Activated CD4-positive, alpha-beta memory T cell treated with anti-CD3 and anti-CD28 coated beads, Interleukin-2, amount 10 ng/mL, durations not matched to agents 7 days and 5 days (primary cell): ENCODE measurements at regions not wholly inside any gene's neighbourhood (a gene's known extent, or its start where the extent isn't known, plus 50 kb on each side); places are given as distances from the start of the nearest gene placed in this dataset.

Experiments
- CTCF ChIA-PET: fragments of 350-600 bp; sonication (Branson Sonifier 250); formaldehyde crosslinking; loops from one replicate; lab custom pipeline; 2021; ENCODE audit warnings: antibody characterized with exemption, inconsistent platforms; lab: Charles Lee
- POLR2A ChIA-PET: fragments of 350-600 bp; sonication (Branson Sonifier 250); formaldehyde crosslinking; loops from one replicate; lab custom pipeline; 2021; ENCODE audit warnings: antibody characterized with exemption; lab: Charles Lee
- DNase-seq: peaks from one replicate; pipeline ENCODE4 v3.0.0-alpha.2; 2020
- H3K27ac Mint-ChIP-seq: one replicate; pipeline ENCODE4 v1.8.0; 2021; ENCODE audit warnings: mild to moderate bottlenecking, mixed read lengths
- H3K27me3 Mint-ChIP-seq: one replicate; pipeline ENCODE4 v1.8.0; 2021; ENCODE audit warnings: mixed read lengths
- H3K36me3 Mint-ChIP-seq: one replicate; pipeline ENCODE4 v1.8.0; 2021; ENCODE audit warnings: low read depth, mixed read lengths
- H3K4me1 Mint-ChIP-seq: one replicate; pipeline ENCODE4 v1.8.0; 2021; ENCODE audit warnings: mixed read lengths
- H3K4me3 Mint-ChIP-seq: one replicate; pipeline ENCODE4 v1.8.0; 2021; ENCODE audit warnings: mild to moderate bottlenecking, mixed read lengths
- H3K9me3 Mint-ChIP-seq: one replicate; pipeline ENCODE4 v1.8.0; 2021; ENCODE audit warnings: mixed read lengths

GRCh38 chr6:1015825-1016224 is 296.1 kb upstream of the FOXQ1 start:
- Mint-ChIP-seq H3K9me3 (no peaks in the 10 kb centered on the region), H3K4me1 (no peaks in the 10 kb centered on the region)

GRCh38 chr6:1014431-1014807 is 297.5 kb upstream of the FOXQ1 start:
- ChIA-PET POLR2A (no interaction called here), CTCF (no interaction called here)
- no peaks in the 10 kb centered on the region for H3K36me3 Mint-ChIP-seq
- H3K4me3 Mint-ChIP-seq = no peak overlapping the region
- DNase-seq = no peak
- H3K9me3 Mint-ChIP-seq = no peaks in the 10 kb centered on the region
- peaks cover 2% of the 10 kb centered on the region for H3K27me3 Mint-ChIP-seq
- H3K4me1 Mint-ChIP-seq = no peaks in the 10 kb centered on the region
- H3K27ac Mint-ChIP-seq = no peak overlapping the region

More at GRCh38 chr6:1015825-1016224, 296.1 kb upstream of the FOXQ1 start:
- no peak for DNase-seq
- no peak overlapping the region for H3K27ac Mint-ChIP-seq
- POLR2A ChIA-PET = no interaction called here
- H3K27me3 Mint-ChIP-seq = peaks cover 2% of the 10 kb centered on the region
- CTCF ChIA-PET = no interaction called here
- H3K36me3 Mint-ChIP-seq = no peaks in the 10 kb centered on the region
- H3K4me3 Mint-ChIP-seq = no peak overlapping the region

GRCh38 chr6:1013656-1014430 is 298.1 kb upstream of the FOXQ1 start:
- no peak overlapping the region for H3K27ac Mint-ChIP-seq
- no peaks in the 10 kb centered on the region for H3K36me3 Mint-ChIP-seq
- H3K27me3 Mint-ChIP-seq = peaks cover 4% of the 10 kb centered on the region
- CTCF ChIA-PET = no interaction called here
- DNase-seq = no peak
- no peaks in the 10 kb centered on the region for H3K4me1 Mint-ChIP-seq
- POLR2A ChIA-PET = no interaction called here
- H3K4me3 Mint-ChIP-seq = no peak overlapping the region
- H3K9me3 Mint-ChIP-seq = no peaks in the 10 kb centered on the region

- CTCF ChIA-PET = no interaction called here
- POLR2A ChIA-PET = no interaction called here
- H3K27ac Mint-ChIP-seq = no peak overlapping the region
Measured at GRCh38 chr6:1009103-1009502, 302.8 kb upstream of the FOXQ1 start.

GRCh38 chr6:1007159-1007558 is 304.7 kb upstream of the FOXQ1 start:
- Mint-ChIP-seq H3K4me3 (no peak overlapping the region), H3K9me3 (no peaks in the 10 kb centered on the region), H3K36me3 (no peaks in the 10 kb centered on the region), H3K27me3 (peaks cover 5% of the 10 kb centered on the region), H3K27ac (no peak overlapping the region), H3K4me1 (no peaks in the 10 kb centered on the region)
- POLR2A ChIA-PET = no interaction called here
- DNase-seq = no peak
- CTCF ChIA-PET = no interaction called here

More at GRCh38 chr6:1009103-1009502, 302.8 kb upstream of the FOXQ1 start:
- no peaks in the 10 kb centered on the region for H3K4me1 Mint-ChIP-seq
- H3K4me3 Mint-ChIP-seq = no peak overlapping the region
- DNase-seq = no peak
- H3K27me3 Mint-ChIP-seq = peaks cover 5% of the 10 kb centered on the region
- no peaks in the 10 kb centered on the region for H3K36me3 Mint-ChIP-seq
- H3K9me3 Mint-ChIP-seq = no peaks in the 10 kb centered on the region

- H3K4me1 Mint-ChIP-seq = no peaks in the 10 kb centered on the region
Measured at GRCh38 chr6:1004885-1005630, 306.8 kb upstream of the FOXQ1 start.

GRCh38 chr6:1003394-1004160 is 308.3 kb upstream of the FOXQ1 start:
- ChIA-PET POLR2A (no interaction called here), CTCF (no interaction called here)
- no peak for DNase-seq
- Mint-ChIP-seq H3K9me3 (no peaks in the 10 kb centered on the region), H3K27ac (no peak overlapping the region), H3K4me3 (no peak overlapping the region), H3K27me3 (peaks cover 3% of the 10 kb centered on the region), H3K36me3 (no peaks in the 10 kb centered on the region), H3K4me1 (no peaks in the 10 kb centered on the region)

More at GRCh38 chr6:1004885-1005630, 306.8 kb upstream of the FOXQ1 start:
- Mint-ChIP-seq H3K27me3 (peaks cover 5% of the 10 kb centered on the region), H3K27ac (no peak overlapping the region), H3K9me3 (no peaks in the 10 kb centered on the region), H3K4me3 (no peak overlapping the region), H3K36me3 (no peaks in the 10 kb centered on the region)
- CTCF ChIA-PET = no interaction called here
- DNase-seq = no peak
- POLR2A ChIA-PET = no interaction called here

- Mint-ChIP-seq H3K4me1 (no peaks in the 10 kb centered on the region), H3K9me3 (no peaks in the 10 kb centered on the region), H3K36me3 (no peaks in the 10 kb centered on the region), H3K27me3 (peaks cover 3% of the 10 kb centered on the region), H3K4me3 (no peak overlapping the region), H3K27ac (no peak overlapping the region)
- ChIA-PET CTCF (no interaction called here), POLR2A (no interaction called here)
- DNase-seq = no peak
Measured at GRCh38 chr6:1002989-1003388, 308.9 kb upstream of the FOXQ1 start.

- Mint-ChIP-seq H3K36me3 (no peaks in the 10 kb centered on the region), H3K4me1 (no peaks in the 10 kb centered on the region), H3K27me3 (peaks cover 5% of the 10 kb centered on the region), H3K27ac (no peak overlapping the region), H3K4me3 (no peak overlapping the region), H3K9me3 (no peaks in the 10 kb centered on the region)
- CTCF ChIA-PET = no interaction called here
- POLR2A ChIA-PET = no interaction called here
- DNase-seq = no peak
Measured at GRCh38 chr6:1001655-1002349, 308.9 kb upstream of the EXOC2 start.

GRCh38 chr6:999552-999951 is 306.6 kb upstream of the EXOC2 start:
- Mint-ChIP-seq H3K4me3 (no peak overlapping the region), H3K4me1 (no peaks in the 10 kb centered on the region), H3K27me3 (peaks cover 1% of the 10 kb centered on the region), H3K9me3 (no peaks in the 10 kb centered on the region), H3K36me3 (no peaks in the 10 kb centered on the region), H3K27ac (no peak overlapping the region)
- ChIA-PET CTCF (no interaction called here), POLR2A (no interaction called here)
- no peak for DNase-seq

- H3K27me3 Mint-ChIP-seq = peaks cover 1% of the 10 kb centered on the region
- no peak overlapping the region for H3K27ac Mint-ChIP-seq
- POLR2A ChIA-PET = no interaction called here
- DNase-seq = no peak
- CTCF ChIA-PET = no interaction called here
- H3K36me3 Mint-ChIP-seq = no peaks in the 10 kb centered on the region
- no peak overlapping the region for H3K4me3 Mint-ChIP-seq
- no peaks in the 10 kb centered on the region for H3K9me3 Mint-ChIP-seq
- no peaks in the 10 kb centered on the region for H3K4me1 Mint-ChIP-seq
Measured at GRCh38 chr6:998551-998950, 305.6 kb upstream of the EXOC2 start.

- ChIA-PET POLR2A (no interaction called here), CTCF (no interaction called here)
- no peak for DNase-seq
- Mint-ChIP-seq H3K36me3 (no peaks in the 10 kb centered on the region), H3K27me3 (peaks cover 5% of the 10 kb centered on the region), H3K4me1 (no peaks in the 10 kb centered on the region), H3K27ac (no peak overlapping the region), H3K9me3 (no peaks in the 10 kb centered on the region), H3K4me3 (no peak overlapping the region)
Measured at GRCh38 chr6:996271-996852, 303.4 kb upstream of the EXOC2 start.
